Stimulated activated CD8-positive, alpha-beta memory T cell treated with anti-CD3 and anti-CD28 coated beads, Interleukin-7, amount 100 ng/mL, for 1 hour (primary cell): ENCODE measurements at regions not wholly inside any gene's neighbourhood (a gene's known extent, or its start where the extent isn't known, plus 50 kb on each side); places are given as distances from the start of the nearest gene placed in this dataset.

ENCODE experiments used
- DNase-seq, 2 donors: peaks; one replicate each; pipeline ENCODE4 v3.0.0-alpha.2; 2020; ENCODE audit warnings: low read depth in 2 of 2

DNA sequence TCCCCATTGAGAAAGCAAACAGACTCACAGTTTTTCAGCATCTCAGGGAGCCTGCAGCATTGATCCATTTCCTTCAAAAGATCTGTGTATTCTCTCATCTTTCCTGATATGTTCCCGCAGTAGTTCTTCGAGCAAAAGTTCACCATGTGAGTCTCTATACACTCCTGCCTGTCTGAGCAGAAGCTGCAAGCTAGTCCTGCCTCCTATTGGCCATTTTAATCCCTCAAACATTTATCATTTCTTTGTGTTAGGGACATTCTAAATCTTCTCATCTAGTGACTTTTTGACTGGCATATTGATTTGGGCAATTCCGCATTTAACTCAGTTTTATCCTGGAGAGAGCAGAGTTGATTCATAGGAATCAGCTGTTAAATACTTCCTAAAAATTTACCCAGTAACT, 660.4 kb upstream of the KLF12 start:
- DNase-seq, result no peak

DNA sequence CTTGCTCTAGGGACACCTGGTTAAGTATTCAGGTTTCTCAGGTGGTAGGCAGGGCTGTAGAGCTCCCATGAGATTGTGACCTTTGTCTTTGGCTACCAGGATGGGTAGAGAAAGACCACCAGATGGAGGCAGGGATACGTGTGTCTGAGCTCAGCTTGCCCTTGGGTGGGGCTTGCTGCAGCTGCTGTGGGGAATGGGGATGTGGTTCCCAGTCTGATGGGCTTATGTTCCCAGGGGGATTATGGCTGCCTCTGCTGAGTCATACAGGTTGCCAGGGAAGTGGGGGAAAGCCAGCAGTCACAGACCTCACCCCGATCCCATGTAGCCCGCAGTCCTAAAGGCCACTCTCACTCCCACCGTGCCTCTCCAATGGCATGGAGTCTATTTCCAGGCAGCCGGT, 659.9 kb upstream of the KLF12 start:
- DNase-seq, result no peak

DNA sequence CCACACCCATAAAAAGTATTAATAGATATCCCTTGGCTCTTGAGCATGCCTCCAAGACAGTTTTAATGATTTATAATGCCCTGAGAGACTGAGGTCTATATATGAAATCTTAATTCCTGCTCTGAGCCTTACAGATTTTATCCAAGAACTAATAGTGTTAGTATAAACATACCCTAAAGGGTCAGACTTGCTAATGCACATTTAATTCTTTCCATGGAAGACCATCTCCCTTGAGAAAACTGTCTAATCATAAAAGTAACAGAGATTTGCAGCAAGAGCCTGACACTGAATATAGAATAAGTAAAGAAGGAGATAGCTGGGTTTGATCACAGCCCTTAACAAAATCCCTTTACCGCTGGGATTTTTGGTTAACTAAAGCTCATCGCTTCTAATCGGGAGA, 650.8 kb upstream of the KLF12 start:
- DNase-seq, result no peak

DNA sequence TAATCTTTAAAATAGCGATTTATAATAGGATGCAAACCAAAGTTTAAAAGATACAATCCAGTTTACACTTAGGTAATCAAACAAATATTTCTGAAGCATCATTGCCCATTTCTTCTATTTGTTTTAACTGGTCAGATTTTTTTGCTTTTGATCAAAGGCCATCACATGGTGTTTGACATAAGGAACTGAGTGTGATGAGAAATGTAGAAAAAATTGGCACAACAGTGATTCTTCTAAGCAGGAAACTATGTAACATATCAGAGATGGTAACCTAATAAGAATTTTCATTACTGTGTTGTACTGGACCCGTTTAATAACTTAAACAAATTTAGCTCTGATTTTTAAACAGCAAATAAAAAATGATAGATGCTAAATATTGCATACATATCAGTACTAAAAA, 644.7 kb upstream of the KLF12 start:
- DNase-seq, result no peak

DNA sequence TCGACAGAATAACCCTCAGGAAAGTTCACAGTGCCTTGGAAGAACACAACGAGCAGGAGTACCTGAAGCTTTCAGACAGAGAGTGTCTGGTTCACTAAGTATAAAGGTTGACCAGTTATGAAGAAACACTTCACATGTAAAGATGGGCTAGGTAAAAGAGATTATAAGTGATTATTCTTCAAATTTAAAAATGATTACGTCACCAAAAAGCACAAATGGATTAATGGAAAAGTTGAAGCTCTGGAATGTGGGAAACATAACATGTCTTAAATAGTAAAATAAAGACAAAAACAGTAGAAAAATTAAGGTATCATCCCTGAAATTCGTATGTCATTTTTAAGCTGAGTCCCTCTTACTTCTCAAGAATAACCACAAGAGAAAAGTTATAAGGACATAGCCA, 643.9 kb upstream of the KLF12 start:
- DNase-seq, result no peak

DNA sequence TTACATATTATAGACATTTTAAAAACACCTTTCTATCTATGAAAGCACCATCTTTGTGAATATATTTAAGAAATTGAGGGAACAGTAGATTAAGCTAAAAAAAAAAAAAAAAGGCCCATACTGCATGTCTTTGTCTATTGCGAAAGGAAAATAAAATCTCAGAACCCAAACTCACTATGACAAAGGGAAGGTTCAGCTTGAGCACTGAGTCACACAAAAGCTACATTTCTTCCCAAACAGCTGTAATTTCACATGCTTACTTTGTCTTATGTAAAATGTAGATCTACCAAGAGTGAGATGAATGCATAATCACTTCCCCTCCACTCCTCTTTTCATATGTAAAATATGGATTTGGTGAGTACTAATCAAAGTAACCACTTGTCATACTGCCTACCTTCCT, 640.1 kb upstream of the KLF12 start:
- no peak for DNase-seq

DNA sequence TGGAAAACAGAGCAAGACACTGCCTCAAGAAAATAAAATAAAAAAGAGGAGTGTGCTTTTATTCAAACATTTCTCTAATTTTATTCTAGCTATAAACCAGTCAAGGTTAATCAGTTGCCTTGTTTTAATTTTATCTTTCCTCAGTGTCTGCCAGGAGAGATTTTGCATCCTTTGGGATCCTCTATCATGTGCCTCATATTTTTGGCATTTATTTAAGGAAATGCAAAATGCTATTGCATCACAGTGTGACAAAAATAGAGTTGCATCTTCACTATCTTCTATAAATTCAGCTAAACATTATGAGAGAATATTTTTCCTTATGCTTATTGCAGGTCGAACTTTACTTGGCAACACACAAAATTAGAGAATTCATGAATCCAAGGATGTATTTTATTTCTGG, 639.0 kb upstream of the KLF12 start:
- no peak for DNase-seq

DNA sequence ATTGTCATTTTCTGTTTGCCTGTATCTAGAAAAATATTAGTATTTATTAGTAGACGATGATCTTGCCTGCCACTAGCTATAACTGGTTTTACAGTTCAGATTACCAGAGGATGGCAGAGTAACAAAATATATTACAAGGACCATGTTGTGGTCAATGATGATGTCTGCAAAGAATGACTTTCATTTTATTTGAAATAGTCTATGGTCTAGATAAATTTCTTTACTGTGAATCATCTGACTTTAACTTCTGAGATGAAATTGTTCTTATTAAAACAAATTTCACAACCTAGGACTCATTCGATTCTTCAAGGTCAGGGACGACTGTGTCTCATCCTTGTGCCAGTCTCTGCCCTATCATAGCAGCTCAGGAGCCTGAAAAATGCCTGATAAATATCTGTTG, 637.8 kb upstream of the KLF12 start:
- no peak for DNase-seq

DNA sequence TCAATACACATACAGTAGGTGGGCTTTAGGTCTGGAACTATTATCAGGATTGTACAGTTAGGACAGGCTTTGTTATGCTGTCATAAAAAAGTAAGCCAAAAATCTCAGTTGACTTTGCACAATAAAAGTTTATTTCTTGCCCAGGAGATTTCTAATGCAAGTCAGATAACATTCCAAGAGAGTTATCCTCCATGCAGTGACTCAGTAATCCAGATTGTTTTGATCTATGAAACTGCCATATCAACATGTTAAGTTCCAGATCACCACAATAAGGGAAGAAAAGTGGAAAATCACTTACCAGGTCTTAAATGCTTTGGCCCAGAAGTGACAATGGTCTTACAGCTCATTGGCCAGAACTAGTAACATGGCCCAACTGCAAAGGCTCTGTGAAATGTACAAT, 636.2 kb upstream of the KLF12 start:
- no peak for DNase-seq

DNA sequence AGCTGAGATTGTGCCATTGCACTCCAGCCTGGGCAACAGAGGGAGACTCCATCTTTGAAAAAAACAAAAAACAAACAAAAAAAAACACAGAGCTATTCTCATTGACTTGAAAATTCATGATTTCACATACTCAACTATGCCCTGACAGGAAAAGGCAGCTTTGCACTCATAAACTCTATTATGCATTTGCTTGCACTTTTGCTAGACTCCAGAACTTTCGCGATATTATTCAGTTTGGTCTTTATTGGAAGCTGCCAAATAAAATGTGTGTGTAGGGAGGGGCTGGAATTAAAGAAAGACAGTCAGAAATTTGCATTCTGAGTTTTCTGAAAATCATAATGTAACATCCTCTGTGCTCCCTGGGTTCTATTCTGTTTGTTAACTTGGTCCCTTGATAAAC, 635.1 kb upstream of the KLF12 start:
- DNase-seq, result no peak

DNA sequence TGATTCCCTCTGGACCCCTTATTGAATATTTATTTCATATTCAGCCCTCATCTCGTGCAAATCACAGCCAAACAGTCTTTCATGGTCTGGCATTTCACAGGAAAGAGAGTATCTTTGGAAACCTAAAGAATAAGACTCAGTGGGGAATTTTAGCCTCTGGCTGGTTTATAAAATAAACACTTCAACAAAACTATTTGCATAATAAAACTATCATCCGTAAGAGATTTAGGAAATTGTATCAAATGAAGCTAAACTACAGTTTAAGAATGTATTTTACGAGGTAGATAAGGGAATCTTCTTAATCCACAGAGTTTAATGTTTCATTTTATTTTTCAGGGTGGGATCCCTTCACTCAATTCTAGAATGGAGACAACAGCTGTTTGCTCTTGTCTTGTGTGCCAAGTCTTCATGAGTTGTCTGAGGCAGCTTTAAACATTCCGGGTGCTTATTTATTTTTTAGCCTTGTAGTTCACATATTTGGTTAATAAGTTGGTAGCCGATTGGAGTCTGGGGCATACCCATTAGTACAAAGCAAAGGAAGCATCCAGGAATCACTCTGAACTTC, 634.4 kb upstream of the KLF12 start:
- DNase-seq, result no peak

DNA sequence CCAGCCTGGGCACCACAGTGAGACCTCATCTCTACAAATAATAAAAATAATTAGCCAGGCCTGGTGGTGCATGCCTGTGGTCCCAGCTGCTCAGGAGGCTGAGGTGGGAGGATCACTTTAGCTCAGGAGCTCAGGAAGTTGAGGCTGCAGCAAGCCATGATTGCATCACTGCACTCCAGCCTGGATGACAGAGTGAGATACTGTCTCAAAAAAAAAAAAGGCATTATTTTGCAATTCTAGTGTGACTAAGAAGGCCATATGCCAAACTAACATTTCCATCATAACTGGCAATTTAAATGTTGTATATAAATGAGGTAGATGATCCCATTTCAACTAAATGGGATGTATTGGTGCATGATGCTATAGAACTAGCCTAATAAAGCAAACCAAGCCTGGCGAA, 632.8 kb upstream of the KLF12 start:
- no peak for DNase-seq

DNA sequence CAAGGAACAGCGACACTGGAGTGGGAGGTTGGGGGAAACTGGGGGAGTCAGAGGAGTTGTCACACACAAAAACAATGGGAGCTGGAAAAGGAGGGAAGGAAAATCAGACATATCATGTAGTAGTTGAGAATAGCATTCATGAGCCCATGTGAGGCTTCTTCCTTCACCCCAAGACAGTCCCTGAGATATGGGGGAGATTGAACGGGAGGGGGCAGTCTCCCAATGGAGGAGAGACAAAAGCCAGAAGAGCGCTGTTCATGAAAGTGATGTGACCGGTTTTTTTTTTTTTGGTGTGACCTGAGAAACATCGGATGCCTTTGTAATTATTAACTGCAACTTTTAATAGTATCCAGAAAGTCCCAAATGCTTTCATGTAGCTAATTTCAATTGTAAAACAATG, 631.8 kb upstream of the KLF12 start:
- no peak for DNase-seq

DNA sequence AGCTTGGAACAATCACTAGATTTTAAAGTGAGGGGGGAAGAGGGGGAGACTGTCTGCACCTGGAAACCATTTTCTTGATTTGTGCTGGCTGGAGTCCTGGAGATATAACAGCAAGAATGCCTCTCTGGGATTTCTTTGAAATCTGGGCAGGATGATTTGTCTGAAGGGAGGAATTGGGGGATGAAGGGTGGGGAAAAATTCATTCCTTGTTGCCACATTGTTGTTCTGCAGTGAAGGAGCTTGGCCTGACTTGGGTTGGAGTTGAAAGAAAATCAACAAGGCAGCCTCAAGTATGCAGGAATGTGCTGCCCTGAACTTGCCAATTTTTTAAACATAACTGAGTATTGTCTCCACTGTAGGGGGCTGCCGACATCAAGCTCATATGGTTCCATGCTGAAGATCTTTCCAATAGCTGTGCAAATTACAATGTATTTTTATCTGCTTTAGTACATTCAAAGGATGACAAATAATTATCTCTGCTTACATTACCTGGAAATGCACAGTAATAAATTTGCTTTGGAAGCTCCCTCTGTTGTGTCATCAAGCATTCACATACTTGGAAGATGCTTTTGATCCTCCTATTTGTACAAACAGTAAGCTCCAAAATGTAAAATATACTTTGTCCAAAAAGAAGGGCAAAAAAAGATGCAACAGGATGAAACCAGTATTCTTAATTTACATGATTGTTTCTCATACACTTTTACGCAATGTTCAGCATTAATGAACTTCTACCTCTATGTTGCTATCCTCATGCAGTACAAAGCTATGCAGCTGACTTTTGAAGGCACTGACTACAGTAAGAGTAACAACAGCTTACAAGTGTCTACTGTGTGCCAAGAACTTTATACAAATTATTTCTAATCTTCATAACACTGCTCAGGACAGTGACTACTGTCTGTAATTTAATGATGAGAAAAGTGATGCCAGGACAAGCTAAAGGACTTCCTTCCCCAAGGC, 627.9 kb upstream of the KLF12 start:
- DNase-seq, result no peak

DNA sequence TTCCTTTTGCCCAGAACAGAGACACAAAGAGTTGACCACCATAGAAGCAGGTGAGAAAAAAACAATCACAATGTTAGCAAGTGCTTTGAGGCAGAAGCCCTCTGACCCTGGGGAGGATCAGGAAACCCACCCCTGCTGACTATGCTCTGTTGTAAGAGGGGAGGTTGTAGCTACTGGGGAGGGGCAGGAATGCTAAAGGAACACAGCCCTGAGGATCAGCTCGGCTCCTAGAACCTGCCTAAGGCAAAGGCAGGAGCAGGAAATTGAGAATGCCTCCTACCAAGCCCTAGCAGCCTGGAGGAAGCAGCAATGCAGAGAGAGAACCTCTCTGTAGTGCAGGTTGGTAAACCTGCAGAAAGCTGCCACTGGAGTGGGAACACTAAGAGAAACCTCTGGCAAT, 624.0 kb upstream of the KLF12 start:
- no peak for DNase-seq

DNA sequence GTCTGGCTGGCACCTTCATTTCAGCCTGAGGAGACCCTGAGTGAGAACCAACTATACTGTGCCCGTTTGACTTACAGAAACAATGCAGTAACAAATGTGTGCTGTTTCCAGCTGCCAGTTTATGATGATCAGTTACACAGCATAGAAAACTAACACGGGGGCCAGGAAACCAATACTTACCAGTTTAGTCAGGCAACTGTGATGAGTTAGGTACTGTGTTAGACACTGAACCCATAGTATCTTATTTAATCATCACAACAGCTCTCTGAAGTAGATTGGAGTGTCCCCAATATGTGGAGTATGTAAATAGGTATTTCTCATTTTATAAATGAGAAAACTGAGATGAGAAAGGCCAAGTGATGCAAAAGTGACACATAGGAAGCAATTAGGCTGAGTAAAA, 620.9 kb upstream of the KLF12 start:
- no peak for DNase-seq

DNA sequence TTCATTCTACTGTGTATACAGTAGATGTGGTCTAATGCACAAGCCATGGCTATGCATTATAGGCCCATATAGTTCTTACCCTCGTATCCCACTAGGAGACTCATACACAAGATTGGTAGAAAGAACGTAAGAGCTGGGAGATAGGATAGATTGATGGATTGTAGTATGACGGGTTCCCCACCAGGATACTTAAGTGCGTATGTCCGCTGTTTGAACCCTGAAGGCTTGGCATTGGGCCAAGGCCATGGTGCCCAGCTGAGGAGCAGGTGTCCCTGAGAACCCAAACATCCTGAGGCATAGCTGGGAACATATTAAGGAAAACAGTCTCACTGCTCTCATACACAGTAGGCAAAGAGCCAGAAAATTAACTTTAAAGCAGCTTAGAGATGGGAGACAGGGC, 617.5 kb upstream of the KLF12 start:
- DNase-seq, result no peak

DNA sequence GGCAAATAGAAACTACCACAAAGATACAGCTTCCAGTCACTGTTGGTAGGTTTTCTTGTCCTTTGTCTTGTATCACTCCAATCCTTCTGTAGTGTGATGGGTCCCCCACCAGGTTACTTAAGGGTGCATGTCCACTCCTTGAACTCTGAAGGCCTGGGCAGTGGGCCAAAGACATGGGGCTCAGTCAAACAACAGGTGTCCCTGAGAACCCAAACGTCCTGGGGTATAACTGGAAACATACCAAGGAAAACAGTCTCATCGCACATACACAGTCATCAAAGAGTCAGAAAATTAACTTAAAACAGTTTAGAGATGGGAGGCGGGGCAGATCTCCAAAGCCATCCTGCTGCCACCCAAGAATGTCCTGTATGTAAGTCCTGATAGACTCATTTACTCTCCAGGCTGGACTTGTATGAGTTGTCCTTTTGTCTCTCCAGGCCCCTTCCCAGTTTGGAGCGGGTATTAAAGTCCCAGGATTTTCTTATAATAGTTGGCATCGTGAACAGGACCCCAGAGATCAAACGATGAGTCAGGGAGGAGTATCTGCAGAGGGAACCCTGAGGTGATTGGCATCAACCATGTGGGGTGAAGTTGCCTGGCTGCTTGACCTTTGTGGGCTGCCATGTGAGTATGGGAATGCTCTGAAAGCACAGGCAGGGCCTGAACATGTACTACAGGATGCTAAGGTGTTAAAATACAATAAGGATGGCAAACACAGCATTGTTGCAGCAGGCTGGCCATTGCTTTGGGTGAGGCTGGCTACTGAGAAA, 613.2 kb upstream of the KLF12 start:
- no peak for DNase-seq

DNA sequence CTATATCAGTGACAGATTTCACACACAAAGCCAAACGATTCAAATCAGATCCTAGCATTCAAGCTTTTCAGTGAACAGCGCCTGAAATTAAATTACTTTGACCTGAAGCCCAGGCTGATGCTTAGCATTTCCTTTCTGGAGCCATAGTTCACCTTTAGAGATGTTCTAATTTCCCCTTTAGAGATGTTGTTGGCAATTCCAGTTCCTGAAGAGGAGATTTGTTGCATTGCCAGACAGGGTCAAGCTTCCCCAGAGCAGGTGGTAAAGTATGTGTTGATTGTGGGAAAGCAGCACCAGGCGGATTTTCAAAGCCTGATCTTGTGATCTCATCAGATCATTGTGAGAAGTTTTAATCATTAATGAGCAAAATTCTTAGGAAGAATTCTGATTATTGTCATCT, 609.8 kb upstream of the KLF12 start:
- no peak for DNase-seq

DNA sequence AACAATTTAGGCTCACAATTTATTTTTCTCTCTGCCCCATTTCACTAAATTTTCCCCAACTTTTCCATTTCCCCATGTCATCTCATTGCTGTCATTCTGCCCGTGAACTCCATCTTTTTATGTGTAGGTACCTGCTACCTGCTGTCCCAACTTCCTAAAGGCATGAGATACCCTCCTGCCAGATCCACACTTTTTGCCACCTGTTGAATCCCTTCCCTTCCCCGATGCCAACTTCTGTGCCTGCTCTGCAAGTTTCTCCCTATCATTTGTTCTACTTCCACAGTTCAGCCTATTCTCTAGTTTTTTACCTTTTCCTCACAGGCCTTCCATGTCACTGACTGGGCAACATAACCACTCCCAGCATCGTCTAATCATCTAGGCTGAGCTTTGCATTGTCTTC, 607.5 kb upstream of the KLF12 start:
- DNase-seq, result no peak

DNA sequence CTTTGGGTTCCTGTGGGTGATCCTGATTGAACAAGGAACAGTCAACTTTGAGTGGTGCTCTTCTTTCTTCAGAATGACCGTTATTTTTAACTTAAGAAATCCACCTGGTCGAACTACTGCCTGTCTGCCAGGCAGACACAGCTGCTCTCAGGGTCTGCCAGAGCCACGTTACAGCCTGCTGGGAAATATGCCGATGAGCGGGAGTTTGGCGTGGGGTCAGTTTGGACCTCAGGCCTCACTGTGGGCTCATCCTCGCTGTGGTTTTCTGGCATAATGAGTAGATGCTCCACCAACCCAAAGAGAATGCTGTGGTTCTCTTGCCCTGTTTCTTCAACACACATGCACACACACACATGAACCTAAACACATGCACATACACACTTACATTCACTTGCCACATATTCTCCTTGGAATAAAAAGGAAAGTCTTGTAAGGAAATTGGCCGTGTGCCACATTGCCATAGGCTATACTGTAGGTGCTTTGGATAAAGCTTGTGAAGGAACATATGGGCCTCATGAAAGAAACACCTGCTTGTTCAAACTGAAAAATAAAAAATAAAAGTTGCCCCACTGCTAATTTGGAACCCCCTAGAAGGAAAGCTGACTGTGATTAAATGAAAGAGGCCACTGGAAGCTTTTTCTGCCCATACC, 598.7 kb upstream of the KLF12 start:
- DNase-seq, result no peak

DNA sequence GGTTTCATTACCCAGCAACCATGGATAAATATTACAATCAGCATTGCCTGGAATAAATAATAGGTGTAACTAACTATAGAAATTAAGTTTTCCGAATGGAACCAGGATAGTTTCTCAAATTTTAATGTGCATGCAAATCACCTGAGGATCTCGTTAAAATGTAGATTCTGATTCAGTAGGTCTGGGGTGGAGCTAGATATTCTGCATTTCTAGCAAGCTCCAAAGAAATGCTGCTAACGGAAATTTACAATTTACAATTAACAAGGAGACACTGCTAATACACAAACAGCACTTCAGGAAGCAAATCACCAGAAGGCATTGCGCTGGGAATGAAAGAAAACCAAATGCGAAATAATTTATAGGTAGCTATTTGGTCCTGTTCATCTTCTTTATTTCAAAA, 597.5 kb upstream of the KLF12 start:
- no peak for DNase-seq
